MV-4-11 (cell line): ENCODE measurements at regions not wholly inside any gene's neighbourhood (a gene's known extent, or its start where the extent isn't known, plus 50 kb on each side); places are given as distances from the start of the nearest gene placed in this dataset.

ENCODE experiments used
- DNase-seq: peaks from one replicate; lab custom pipeline; 2025; lab: John Stamatoyannopoulos, UW

- no peak for DNase-seq
Observed at GRCh38 chr21:31500071-31500470, 156.0 kb upstream of the TIAM1 start.

- no peak for DNase-seq
Observed at GRCh38 chr21:31498985-31499384, 154.9 kb upstream of the TIAM1 start.

GRCh38 chr21:31497914-31498313 is 153.9 kb upstream of the TIAM1 start:
- DNase-seq: no peak

- DNase-seq: no peak
Observed at GRCh38 chr21:31493350-31493880, 149.4 kb upstream of the TIAM1 start.

GRCh38 chr21:31491617-31492016 is 147.6 kb upstream of the TIAM1 start:
- no peak for DNase-seq

GRCh38 chr21:31490443-31490842 is 146.4 kb upstream of the TIAM1 start:
- no peak for DNase-seq

GRCh38 chr21:31489726-31490125 is 145.7 kb upstream of the TIAM1 start:
- no peak for DNase-seq

- DNase-seq: no peak
Observed at GRCh38 chr21:31489014-31489413, 145.0 kb upstream of the TIAM1 start.

GRCh38 chr21:31484219-31484618 is 140.2 kb upstream of the TIAM1 start:
- no peak for DNase-seq

GRCh38 chr21:31483146-31483545 is 139.1 kb upstream of the TIAM1 start:
- no peak for DNase-seq

- DNase-seq: no peak
Observed at GRCh38 chr21:31482460-31482859, 138.4 kb upstream of the TIAM1 start.

GRCh38 chr21:31480228-31480627 is 136.2 kb upstream of the TIAM1 start:
- DNase-seq: no peak

GRCh38 chr21:31479714-31480113 is 135.7 kb upstream of the TIAM1 start:
- no peak for DNase-seq

- no peak for DNase-seq
Observed at GRCh38 chr21:31479222-31479621, 135.2 kb upstream of the TIAM1 start.

- DNase-seq: no peak
Observed at GRCh38 chr21:31476263-31477022, 132.4 kb upstream of the TIAM1 start.

- no peak for DNase-seq
Observed at GRCh38 chr21:31475223-31475622, 131.2 kb upstream of the TIAM1 start.

- no peak for DNase-seq
Observed at GRCh38 chr21:31473685-31474345, 129.8 kb upstream of the TIAM1 start.

- DNase-seq: no peak
Observed at GRCh38 chr21:31471865-31472264, 127.8 kb upstream of the TIAM1 start.

- no peak for DNase-seq
Observed at GRCh38 chr21:31470896-31471694, 127.0 kb upstream of the TIAM1 start.

- no peak for DNase-seq
Observed at GRCh38 chr21:31460980-31461379, 116.9 kb upstream of the TIAM1 start.

- DNase-seq: no peak
Observed at GRCh38 chr21:31459457-31459856, 115.4 kb upstream of the TIAM1 start.

GRCh38 chr21:31457675-31458074 is 113.6 kb upstream of the TIAM1 start:
- no peak for DNase-seq

- no peak for DNase-seq
Observed at GRCh38 chr21:31456201-31456600, 112.1 kb upstream of the TIAM1 start.
